ENCODE measurements at regions not wholly inside any gene's neighbourhood (a gene's known extent, or its start where the extent isn't known, plus 50 kb on each side); places are given as distances from the start of the nearest gene placed in this dataset.

- no peaks in the 10 kb centered on the region for H3K4me1 Mint-ChIP-seq
- peaks cover 0 to 6% of the 10 kb centered on the region in 2 donors for H3K27me3 ChIP-seq (ENCODE audit: control insufficient read depth in 2 of 2, insufficient read depth in 2 of 2, low read length in 2 of 2)
- intact Hi-C loops (cut with micrococcal nuclease), result no loop called here
- no peak for DNase-seq
- no peak overlapping the region for H3K4me3 Mint-ChIP-seq
- H3K4me2 ChIP-seq (replicated peaks; ENCODE audit: extremely low read depth, low read length, poor library complexity, severe bottlenecking), result no peak overlapping the region
- no peaks in the 10 kb centered on the region for H3K9me3 ChIP-seq (replicated peaks in 1 of 2; ENCODE audit: control insufficient read depth in 1 of 2, insufficient read depth in 1 of 2, low read length in 2 of 2)
- WGBS (ENCODE audit: insufficient coverage), result 100% methylated on average over 1 of the region's 5 CpGs
- no peaks in the 10 kb centered on the region for H3K79me2 ChIP-seq (ENCODE audit: insufficient read depth, low read length)
- no peaks in the 10 kb centered on the region for H3K36me3 ChIP-seq (replicated peaks in 1 of 2; ENCODE audit: control insufficient read depth in 1 of 2, insufficient read depth in 2 of 2, low read length in 2 of 2)
- no peak for TF ChIP-seq CTCF (IDR thresholded peaks at IDR 0.05)
- no peak overlapping the region for H3K27ac Mint-ChIP-seq
- no peak overlapping the region for H2AFZ ChIP-seq (ENCODE audit: insufficient read depth, low read depth, low read length, poor library complexity, severe bottlenecking)
- peaks cover 2 to 12% (median 9%) of the 10 kb centered on the region in 3 donors for H3K27me3 Mint-ChIP-seq (ENCODE audit: low read depth in 3 of 3)
- H4K20me1 ChIP-seq (ENCODE audit: insufficient read depth, low read length), result no peaks in the 10 kb centered on the region
- no peaks in the 10 kb centered on the region for H3K9me3 Mint-ChIP-seq
- no peak overlapping the region for H3K27ac ChIP-seq (ENCODE audit: low read depth in 1 of 2, low read length in 2 of 2)
- H3K4me3 ChIP-seq (replicated peaks in 1 of 3; ENCODE audit: low read depth in 2 of 3, low read length in 3 of 3), result no peak overlapping the region
- H3K36me3 Mint-ChIP-seq, result no peaks in the 10 kb centered on the region
- no peak overlapping the region for H3K9ac ChIP-seq (ENCODE audit: insufficient read depth, low read length, poor library complexity, severe bottlenecking)
- H3K4me1 ChIP-seq (ENCODE audit: control insufficient read depth in 1 of 2, insufficient read depth in 2 of 2, low read length in 2 of 2), result no peaks in the 10 kb centered on the region
Observed at GRCh38 chr9:89864257-89864656, 259.4 kb downstream of the GADD45G start.

DNA sequence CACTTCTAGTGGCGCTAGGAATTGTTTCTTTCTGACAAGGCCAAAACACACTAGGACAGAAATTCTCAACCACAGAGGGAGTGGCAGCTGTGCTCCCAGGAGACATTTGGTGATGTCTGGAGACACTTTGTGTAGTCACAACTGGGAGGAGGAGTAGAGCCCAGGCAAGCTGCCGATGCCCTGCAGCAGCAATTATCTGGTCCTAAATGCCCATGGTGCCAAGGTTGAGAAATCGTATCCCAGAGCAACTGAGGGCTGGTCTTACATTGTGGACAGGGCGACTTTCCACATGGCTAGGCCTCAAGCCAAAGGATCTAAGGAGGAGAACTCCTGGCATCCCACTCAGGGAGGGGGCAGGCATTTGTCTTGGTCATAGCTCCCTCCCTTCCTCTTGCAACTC, 259.9 kb downstream of the GADD45G start:
- H3K4me3 Mint-ChIP-seq, result no peak overlapping the region

More for the DNA sequence above, 259.9 kb downstream of the GADD45G start:
- no peaks in the 10 kb centered on the region for H3K4me1 Mint-ChIP-seq
- Histone ChIP-seq H3K9ac (ENCODE audit: insufficient read depth, low read length, poor library complexity, severe bottlenecking) (no peak overlapping the region), H4K20me1 (ENCODE audit: insufficient read depth, low read length) (no peaks in the 10 kb centered on the region), H2AFZ (ENCODE audit: insufficient read depth, low read depth, low read length, poor library complexity, severe bottlenecking) (no peak overlapping the region), H3K79me2 (ENCODE audit: insufficient read depth, low read length) (no peaks in the 10 kb centered on the region), H3K4me3 (replicated peaks in 1 of 3; ENCODE audit: low read depth in 2 of 3, low read length in 3 of 3) (no peak overlapping the region), H3K4me2 (replicated peaks; ENCODE audit: extremely low read depth, low read length, poor library complexity, severe bottlenecking) (no peak overlapping the region), H3K4me1 (ENCODE audit: control insufficient read depth in 1 of 2, insufficient read depth in 2 of 2, low read length in 2 of 2) (no peaks in the 10 kb centered on the region), H3K36me3 (replicated peaks in 1 of 2; ENCODE audit: control insufficient read depth in 1 of 2, insufficient read depth in 2 of 2, low read length in 2 of 2) (no peaks in the 10 kb centered on the region), H3K27ac (ENCODE audit: low read depth in 1 of 2, low read length in 2 of 2) (no peak overlapping the region), H3K27me3 (ENCODE audit: control insufficient read depth in 2 of 2, insufficient read depth in 2 of 2, low read length in 2 of 2) (peaks cover 0 to 6% of the 10 kb centered on the region in 2 donors), H3K9me3 (replicated peaks in 1 of 2; ENCODE audit: control insufficient read depth in 1 of 2, insufficient read depth in 1 of 2, low read length in 2 of 2) (no peaks in the 10 kb centered on the region)
- TF ChIP-seq CTCF (IDR thresholded peaks at IDR 0.05), result no peak
- intact Hi-C loops (cut with micrococcal nuclease), result no loop called here
- peaks cover 2 to 11% (median 9%) of the 10 kb centered on the region in 3 donors for H3K27me3 Mint-ChIP-seq (ENCODE audit: low read depth in 3 of 3)
- no peaks in the 10 kb centered on the region for H3K36me3 Mint-ChIP-seq
- DNase-seq, result no peak
- H3K9me3 Mint-ChIP-seq, result no peaks in the 10 kb centered on the region
- 90% methylated on average over 2 of the region's 4 CpGs for WGBS (ENCODE audit: insufficient coverage)
- no peak overlapping the region for H3K27ac Mint-ChIP-seq
